Breast epithelium (tissue), 4 donors: ENCODE measurements at regions not wholly inside any gene's neighbourhood (a gene's known extent, or its start where the extent isn't known, plus 50 kb on each side); places are given as distances from the start of the nearest gene placed in this dataset.

Experiments used
- DNase-seq, 2 donors: peaks; one replicate each; pipeline ENCODE4 v3.0.0-alpha.2; 2019; ENCODE audit warnings: low spot score in 2 of 2
- H3K27ac ChIP-seq, 2 donors: fragments of 200-600 bp; sonication (generic) in 1 of 2; one replicate each; pipeline ENCODE4 v1.5.1; 2016 to 2019; ENCODE audit warnings: mild to moderate bottlenecking in 1 of 2
- H3K27me3 ChIP-seq, 2 donors: fragments of 200-600 bp; sonication (generic) in 1 of 2; one replicate each; pipeline versions ENCODE4 v1.5.1 to v1.6.0; 2017 to 2019; ENCODE audit warnings: control low read depth in 1 of 2, mild to moderate bottlenecking in 1 of 2
- H3K36me3 ChIP-seq: fragments of 200-600 bp; one replicate; pipeline ENCODE4 v1.5.1; 2019
- H3K4me1 ChIP-seq, 2 donors: fragments of 200-600 bp; sonication (generic); one replicate each; pipeline ENCODE4 v1.5.1; 2016 to 2019; ENCODE audit warnings: control low read depth in 1 of 2
- H3K4me3 ChIP-seq, 3 donors: fragments of 200-600 bp; sonication (generic); 1 replicate in 2 of 3; 2 replicates in 1 of 3; pipeline ENCODE4 v1.5.1; 2016 to 2019; ENCODE audit warnings: mild to moderate bottlenecking in 3 of 3, moderate library complexity in 2 of 3
- H3K9me3 ChIP-seq, 2 donors: fragments of 200-600 bp; sonication (generic) in 1 of 2; one replicate each; pipeline ENCODE4 v1.5.1; 2016 to 2019; ENCODE audit warnings: control low read depth in 1 of 2
- POLR2A ChIP-seq: fragments of 450-650 bp; IDR thresholded peaks from one replicate; pipeline ENCODE4 v1.6.1; 2016; ENCODE audit warnings: antibody characterized with exemption, mild to moderate bottlenecking, moderate library complexity
- POLR2AphosphoS5 ChIP-seq, 3 donors: sonication (generic); formaldehyde crosslinking; IDR thresholded peaks; one replicate each; pipeline ENCODE4 v1.6.1; 2017; ENCODE audit warnings: antibody characterized with exemption in 3 of 3
- intact Hi-C: fragments of 100-400 bp; cut with DNase I; formaldehyde crosslinking; loops from one replicate; pipeline ENCODE4 v1.15.1; 2023; ENCODE audit warnings: low total_unique reads
- TF ChIP-seq, protein P1 (sequence below), 3 donors: fragments of 450-650 bp; IDR thresholded peaks; one replicate each; pipeline ENCODE4 v1.5.1; 2016 to 2017; ENCODE audit warnings: antibody characterized with exemption in 3 of 3, mild to moderate bottlenecking in 3 of 3, moderate library complexity in 3 of 3

GRCh38 chr5:152869971-152870370 lies 464.9 kb upstream of the NMUR2 start:
- H3K36me3 ChIP-seq: no peaks in the 10 kb centered on the region
- TF ChIP-seq POLR2AphosphoS5 (IDR thresholded peaks at IDR 0.05) (no peak), POLR2A (no peak)
- TF ChIP-seq, protein P1, sequence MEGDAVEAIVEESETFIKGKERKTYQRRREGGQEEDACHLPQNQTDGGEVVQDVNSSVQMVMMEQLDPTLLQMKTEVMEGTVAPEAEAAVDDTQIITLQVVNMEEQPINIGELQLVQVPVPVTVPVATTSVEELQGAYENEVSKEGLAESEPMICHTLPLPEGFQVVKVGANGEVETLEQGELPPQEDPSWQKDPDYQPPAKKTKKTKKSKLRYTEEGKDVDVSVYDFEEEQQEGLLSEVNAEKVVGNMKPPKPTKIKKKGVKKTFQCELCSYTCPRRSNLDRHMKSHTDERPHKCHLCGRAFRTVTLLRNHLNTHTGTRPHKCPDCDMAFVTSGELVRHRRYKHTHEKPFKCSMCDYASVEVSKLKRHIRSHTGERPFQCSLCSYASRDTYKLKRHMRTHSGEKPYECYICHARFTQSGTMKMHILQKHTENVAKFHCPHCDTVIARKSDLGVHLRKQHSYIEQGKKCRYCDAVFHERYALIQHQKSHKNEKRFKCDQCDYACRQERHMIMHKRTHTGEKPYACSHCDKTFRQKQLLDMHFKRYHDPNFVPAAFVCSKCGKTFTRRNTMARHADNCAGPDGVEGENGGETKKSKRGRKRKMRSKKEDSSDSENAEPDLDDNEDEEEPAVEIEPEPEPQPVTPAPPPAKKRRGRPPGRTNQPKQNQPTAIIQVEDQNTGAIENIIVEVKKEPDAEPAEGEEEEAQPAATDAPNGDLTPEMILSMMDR (IDR thresholded peaks at IDR 0.05): no peak
- intact Hi-C loops: no loop called here
- DNase-seq: no peak
- H3K27ac ChIP-seq: no peak overlapping the region
- no peaks in the 10 kb centered on the region for H3K27me3 ChIP-seq
- H3K4me1 ChIP-seq: no peaks in the 10 kb centered on the region
- peaks cover 0 to 4% of the 10 kb centered on the region in 2 donors for H3K9me3 ChIP-seq
- no peak overlapping the region for H3K4me3 ChIP-seq

DNA sequence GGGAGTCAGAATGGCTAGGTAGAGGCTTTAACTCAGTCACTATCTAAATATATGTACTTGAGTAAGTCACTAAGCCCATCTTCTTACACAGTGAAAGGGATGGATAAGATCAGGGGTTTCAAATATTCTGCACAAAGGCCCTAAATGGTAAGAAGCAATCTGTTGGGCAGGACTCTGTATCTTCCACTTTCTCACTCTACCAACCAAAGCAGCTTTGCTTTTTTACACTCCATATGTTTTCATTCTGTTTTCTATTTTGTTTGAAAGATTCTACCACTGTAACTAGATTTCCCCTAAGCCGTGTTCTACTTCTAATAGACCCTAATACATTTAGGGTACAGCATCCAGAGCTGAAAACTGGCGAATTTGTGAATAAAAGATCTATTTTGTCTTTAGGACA lies 477.5 kb upstream of the NMUR2 start:
- H3K27ac ChIP-seq: no peak overlapping the region
- intact Hi-C loops: no loop called here
- H3K27me3 ChIP-seq: no peaks in the 10 kb centered on the region
- H3K36me3 ChIP-seq: no peaks in the 10 kb centered on the region
- H3K9me3 ChIP-seq: peaks cover 3 to 4% of the 10 kb centered on the region in 2 donors
- TF ChIP-seq POLR2AphosphoS5 (IDR thresholded peaks at IDR 0.05) (no peak), POLR2A (no peak)
- TF ChIP-seq, protein P1 (IDR thresholded peaks at IDR 0.05): no peak
- no peak for DNase-seq
- H3K4me3 ChIP-seq: no peak overlapping the region
- no peaks in the 10 kb centered on the region for H3K4me1 ChIP-seq

- no peaks in the 10 kb centered on the region for H3K4me1 ChIP-seq
- intact Hi-C loops: no loop called here
- no peak overlapping the region for H3K4me3 ChIP-seq
- H3K9me3 ChIP-seq: peaks cover under 1 to 2% of the 10 kb centered on the region in 2 donors
- TF ChIP-seq, protein P1 (IDR thresholded peaks at IDR 0.05): no peak
- TF ChIP-seq POLR2AphosphoS5 (IDR thresholded peaks at IDR 0.05) (no peak), POLR2A (no peak)
- no peak for DNase-seq
- no peaks in the 10 kb centered on the region for H3K27me3 ChIP-seq
- H3K36me3 ChIP-seq: no peaks in the 10 kb centered on the region
- no peak overlapping the region for H3K27ac ChIP-seq
Observed at GRCh38 chr5:152883066-152883775, 478.1 kb upstream of the NMUR2 start.

GRCh38 chr5:152884006-152884405 lies 478.9 kb upstream of the NMUR2 start:
- Histone ChIP-seq H3K9me3 (no peaks in the 10 kb centered on the region), H3K27ac (no peak overlapping the region), H3K4me1 (no peaks in the 10 kb centered on the region), H3K4me3 (no peak overlapping the region), H3K36me3 (no peaks in the 10 kb centered on the region), H3K27me3 (no peaks in the 10 kb centered on the region)
- no peak for DNase-seq
- TF ChIP-seq POLR2AphosphoS5 (IDR thresholded peaks at IDR 0.05) (no peak), POLR2A (no peak)
- TF ChIP-seq, protein P1 (IDR thresholded peaks at IDR 0.05): no peak
- intact Hi-C loops: no loop called here

- Histone ChIP-seq H3K9me3 (no peaks in the 10 kb centered on the region), H3K36me3 (no peaks in the 10 kb centered on the region), H3K27me3 (no peaks in the 10 kb centered on the region), H3K27ac (no peak overlapping the region), H3K4me3 (no peak overlapping the region), H3K4me1 (no peaks in the 10 kb centered on the region)
- intact Hi-C loops: no loop called here
- DNase-seq: no peak
- TF ChIP-seq POLR2A: no peak
- TF ChIP-seq, protein P1 (IDR thresholded peaks at IDR 0.05): no peak
- no peak for TF ChIP-seq POLR2AphosphoS5 (IDR thresholded peaks at IDR 0.05)
Observed at GRCh38 chr5:152900332-152900731, 495.3 kb upstream of the NMUR2 start.
